Endothelial cell (in vitro differentiated cells): ENCODE measurements at regions not wholly inside any gene's neighbourhood (a gene's known extent, or its start where the extent isn't known, plus 50 kb on each side); places are given as distances from the start of the nearest gene placed in this dataset.
"Not testable (repeated sequence)": the region's sequence is repeated elsewhere in the genome, so short reads cannot be mapped to it uniquely, and the experiment has no call there.

Experiments used
- DNase-seq: peaks from one replicate; pipeline ENCODE4 v3.0.0; 2021; ENCODE audit warnings: low spot score
- H3K27ac Mint-ChIP-seq: one replicate; pipeline ENCODE4 v1.8.0; 2021; ENCODE audit warnings: mixed read lengths, inconsistent platforms; ENCODE audit not compliant: unreplicated experiment
- H3K27me3 Mint-ChIP-seq: one replicate; pipeline ENCODE4 v1.8.0; 2021; ENCODE audit warnings: mild to moderate bottlenecking, moderate library complexity, mixed read lengths, inconsistent platforms; ENCODE audit not compliant: unreplicated experiment
- H3K36me3 Mint-ChIP-seq: one replicate; pipeline ENCODE4 v1.8.0; 2021; ENCODE audit warnings: mild to moderate bottlenecking, low read depth, mixed read lengths, inconsistent platforms; ENCODE audit not compliant: unreplicated experiment
- H3K4me1 Mint-ChIP-seq: one replicate; pipeline ENCODE4 v1.8.0; 2021; ENCODE audit warnings: mild to moderate bottlenecking, mixed read lengths, inconsistent platforms; ENCODE audit not compliant: unreplicated experiment
- H3K4me3 Mint-ChIP-seq: one replicate; pipeline ENCODE4 v1.8.0; 2021; ENCODE audit warnings: mild to moderate bottlenecking, mixed read lengths, inconsistent platforms; ENCODE audit not compliant: unreplicated experiment
- H3K9me3 Mint-ChIP-seq: one replicate; pipeline ENCODE4 v1.8.0; 2021; ENCODE audit warnings: mixed read lengths, inconsistent platforms; ENCODE audit not compliant: unreplicated experiment
- CTCF ChIP-seq: fragments of 200-600 bp; sonication (generic); IDR thresholded peaks from one replicate; pipeline ENCODE4 v1.5.0; 2021; ENCODE audit warnings: antibody characterized with exemption; ENCODE audit not compliant: unreplicated experiment

DNA sequence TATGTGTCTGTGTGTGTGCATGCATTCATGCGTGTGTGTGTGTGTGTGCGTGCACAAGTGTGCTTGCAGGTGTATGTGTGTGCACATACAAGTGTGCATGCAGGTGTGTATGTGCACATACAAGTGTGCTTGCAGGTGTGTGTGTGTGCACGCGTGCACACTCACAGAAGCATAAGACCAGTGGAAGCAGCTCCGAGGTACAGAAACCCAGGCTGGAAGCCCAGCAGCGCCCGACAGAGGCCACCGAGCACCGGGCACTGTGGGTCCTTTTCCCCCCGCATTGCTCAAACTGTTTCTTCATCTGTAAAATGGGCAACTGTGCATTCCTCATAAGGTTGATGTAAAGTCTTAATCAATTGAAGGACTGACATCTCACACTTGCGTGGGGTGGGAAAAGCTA lies 243.3 kb upstream of the TCERG1L start:
- no peak for TF ChIP-seq CTCF
- DNase-seq, result no peak
- Mint-ChIP-seq H3K27me3 (peaks cover 7% of the 10 kb centered on the region), H3K9me3 (peaks cover 22% of the 10 kb centered on the region), H3K4me1 (no peaks in the 10 kb centered on the region), H3K36me3 (peaks cover 4% of the 10 kb centered on the region), H3K4me3 (no peak overlapping the region), H3K27ac (no peak overlapping the region)

DNA sequence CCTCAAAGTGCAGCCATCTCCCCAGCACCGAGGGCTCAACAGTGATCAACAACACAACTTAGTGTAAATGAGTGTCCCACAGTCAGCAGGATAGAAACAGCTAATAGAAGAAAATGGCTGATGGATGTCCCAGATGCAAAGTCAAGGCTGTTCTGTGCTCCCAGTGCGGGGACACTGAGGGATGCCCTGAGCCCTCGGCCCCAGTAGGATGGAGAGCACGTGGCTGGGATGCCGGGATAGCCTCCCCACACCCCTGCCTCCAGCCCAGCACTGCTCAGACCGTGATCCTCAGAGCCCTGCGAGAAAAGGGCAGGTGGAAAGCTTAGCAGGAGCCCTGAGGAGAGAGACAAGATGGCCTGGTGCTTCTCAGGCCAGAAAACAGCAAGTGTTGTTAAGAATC lies 243.9 kb upstream of the TCERG1L start:
- no peak for TF ChIP-seq CTCF
- DNase-seq, result no peak
- H3K4me1 Mint-ChIP-seq, result no peaks in the 10 kb centered on the region
- peaks cover 26% of the 10 kb centered on the region for H3K9me3 Mint-ChIP-seq
- peaks cover 9% of the 10 kb centered on the region for H3K36me3 Mint-ChIP-seq
- H3K27me3 Mint-ChIP-seq, result peaks cover 9% of the 10 kb centered on the region
- H3K27ac Mint-ChIP-seq, result no peak overlapping the region
- no peak overlapping the region for H3K4me3 Mint-ChIP-seq

DNA sequence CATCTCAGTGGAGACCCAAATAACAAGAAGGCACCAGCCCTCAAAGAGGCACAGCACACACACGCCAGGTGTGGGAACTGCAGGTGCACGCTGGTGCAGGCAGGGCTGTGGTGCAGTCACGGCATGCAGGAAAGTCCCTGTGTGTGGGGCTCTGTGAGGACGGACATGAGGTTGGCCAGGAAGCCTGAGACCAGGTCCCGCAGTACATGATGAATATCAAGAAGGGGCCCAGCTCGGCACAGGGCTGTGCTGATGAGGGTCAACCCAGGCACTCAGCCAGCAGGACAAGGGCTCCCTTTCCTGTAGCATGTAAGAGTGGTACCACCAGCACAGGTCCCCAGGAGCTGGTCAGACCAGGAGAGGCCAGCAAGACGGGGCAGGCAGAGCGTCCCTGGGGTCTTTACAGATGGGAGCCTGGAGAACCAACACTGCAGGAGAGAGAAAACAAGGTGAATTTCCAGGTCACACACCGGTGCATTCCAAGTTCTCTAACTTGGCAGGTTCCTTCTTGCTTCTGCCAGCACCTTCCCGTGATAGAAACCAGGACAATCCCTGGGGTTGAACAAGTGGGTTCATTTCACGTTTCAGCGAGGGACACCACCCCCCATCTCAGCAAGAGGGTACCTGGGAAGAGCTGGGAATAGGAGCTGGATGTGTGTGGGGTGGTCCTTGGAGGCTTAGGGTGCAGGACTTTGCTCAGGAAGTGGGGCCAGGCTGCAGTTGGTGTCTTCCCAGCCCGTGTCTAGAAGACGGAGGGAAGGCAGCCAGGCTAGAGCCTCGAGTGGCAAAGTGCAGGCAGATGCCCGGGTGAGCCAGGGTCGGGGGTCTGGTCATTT lies 244.8 kb upstream of the TCERG1L start:
- DNase-seq, result no peak
- Mint-ChIP-seq H3K36me3 (peaks cover 9% of the 10 kb centered on the region), H3K4me3 (no peak overlapping the region), H3K4me1 (no peaks in the 10 kb centered on the region), H3K9me3 (peaks cover 26% of the 10 kb centered on the region), H3K27me3 (peaks cover 9% of the 10 kb centered on the region), H3K27ac (no peak overlapping the region)
- no peak for TF ChIP-seq CTCF

DNA sequence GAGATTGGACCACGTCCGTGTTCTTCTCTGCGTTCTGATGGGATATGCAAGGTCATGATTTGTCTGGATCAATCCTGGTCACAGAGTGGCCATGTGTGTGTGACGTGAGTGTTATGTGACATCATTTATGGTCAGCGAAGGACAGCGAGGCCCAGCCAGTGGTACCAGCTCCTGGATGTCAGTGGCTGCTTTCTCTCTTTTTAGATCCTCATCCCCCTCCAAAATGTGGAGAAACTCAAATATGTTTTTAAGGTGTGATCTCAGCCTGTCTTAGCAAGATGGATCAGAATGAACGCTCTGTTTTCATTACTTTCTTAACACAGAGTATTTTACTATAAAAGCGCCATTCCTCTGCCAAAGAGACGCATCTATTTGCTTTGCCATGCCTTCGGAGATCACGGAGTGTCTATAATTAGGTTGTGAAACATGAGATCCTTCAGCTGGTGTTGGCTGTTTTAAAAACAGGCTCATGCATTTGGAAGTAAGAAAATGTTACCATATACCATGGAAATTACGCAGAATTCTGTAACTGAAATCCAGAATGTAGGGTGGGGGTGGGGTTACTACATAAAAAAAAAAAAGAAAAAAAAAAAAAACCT lies 245.5 kb upstream of the TCERG1L start:
- H3K36me3 Mint-ChIP-seq, result peaks cover 13% of the 10 kb centered on the region
- peaks cover 9% of the 10 kb centered on the region for H3K27me3 Mint-ChIP-seq
- no peak for DNase-seq
- no peak overlapping the region for H3K4me3 Mint-ChIP-seq
- peaks cover 32% of the 10 kb centered on the region for H3K9me3 Mint-ChIP-seq
- TF ChIP-seq CTCF, result no peak
- H3K27ac Mint-ChIP-seq, result no peak overlapping the region
- no peaks in the 10 kb centered on the region for H3K4me1 Mint-ChIP-seq

DNA sequence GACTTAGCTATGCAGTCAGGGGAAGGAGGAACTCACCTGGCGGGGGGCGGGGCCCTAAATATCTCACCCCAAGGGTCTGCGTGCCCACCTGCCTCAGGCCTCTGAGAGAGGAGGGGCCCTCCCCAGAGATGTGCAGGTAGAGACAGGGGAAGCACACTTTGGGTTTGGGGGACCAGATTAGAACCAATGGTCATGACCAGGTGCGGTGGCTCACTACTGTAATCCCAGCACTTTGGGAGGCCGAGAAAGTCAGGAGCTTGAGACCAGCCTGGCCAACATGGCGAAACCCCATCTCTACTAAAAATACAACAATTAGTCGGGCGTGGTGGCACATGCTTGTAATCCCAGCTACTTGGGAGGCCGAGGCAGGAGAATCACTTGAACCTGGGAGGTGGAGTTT lies 246.4 kb upstream of the TCERG1L start:
- not testable (repeated sequence) for DNase-seq

More for the DNA sequence above, 246.4 kb upstream of the TCERG1L start:
- not testable (repeated sequence) for H3K27ac Mint-ChIP-seq, H3K4me1 Mint-ChIP-seq, H3K4me3 Mint-ChIP-seq
- Mint-ChIP-seq H3K27me3 (peaks cover 11% of the 10 kb centered on the region), H3K36me3 (peaks cover 13% of the 10 kb centered on the region), H3K9me3 (peaks cover 37% of the 10 kb centered on the region)
